ENCODE measurements at regions not wholly inside any gene's neighbourhood (a gene's known extent, or its start where the extent isn't known, plus 50 kb on each side); places are given as distances from the start of the nearest gene placed in this dataset.

GRCh38 chr3:164267053-164267452 is 811.2 kb downstream of the SI start:
- TF ChIP-seq CTCF (IDR thresholded peaks at IDR 0.05; ENCODE audit: extremely low read depth in 1 of 2, insufficient read depth in 1 of 2, low read depth in 1 of 2, low read length in 2 of 2) (no peak), POLR2A (IDR thresholded peaks at IDR 0.05; ENCODE audit: low read depth, low read length) (no peak), EZH2 (IDR thresholded peaks at IDR 0.05; ENCODE audit: borderline replicate concordance, low read depth, low read length, severe bottlenecking) (no peak), POLR2AphosphoS5 (IDR thresholded peaks at IDR 0.05; ENCODE audit: insufficient read depth, low read depth, low read length) (no peak), MYC (IDR thresholded peaks at IDR 0.05; ENCODE audit: low read depth, low read length) (no peak), JUN (IDR thresholded peaks at IDR 0.05; ENCODE audit: borderline replicate concordance, insufficient read depth, insufficient read length, low read depth) (no peak), GATA2 (IDR thresholded peaks at IDR 0.05; ENCODE audit: insufficient read depth, insufficient read length, low read depth, low read length) (no peak)
- TF ChIP-seq, protein P1, sequence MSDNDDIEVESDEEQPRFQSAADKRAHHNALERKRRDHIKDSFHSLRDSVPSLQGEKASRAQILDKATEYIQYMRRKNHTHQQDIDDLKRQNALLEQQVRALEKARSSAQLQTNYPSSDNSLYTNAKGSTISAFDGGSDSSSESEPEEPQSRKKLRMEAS (IDR thresholded peaks at IDR 0.05; ENCODE audit: insufficient read depth, insufficient read length), result no peak

Data from endothelial cell of umbilical vein (primary cell).